Fibroblast of peridontal ligament (primary cell): ENCODE measurements at regions not wholly inside any gene's neighbourhood (a gene's known extent, or its start where the extent isn't known, plus 50 kb on each side); places are given as distances from the start of the nearest gene placed in this dataset.

ENCODE experiments used
- DNase-seq: peaks from one replicate; pipeline ENCODE4 v3.0.0-alpha.2; 2010; ENCODE audit errors: extremely low read depth

DNA sequence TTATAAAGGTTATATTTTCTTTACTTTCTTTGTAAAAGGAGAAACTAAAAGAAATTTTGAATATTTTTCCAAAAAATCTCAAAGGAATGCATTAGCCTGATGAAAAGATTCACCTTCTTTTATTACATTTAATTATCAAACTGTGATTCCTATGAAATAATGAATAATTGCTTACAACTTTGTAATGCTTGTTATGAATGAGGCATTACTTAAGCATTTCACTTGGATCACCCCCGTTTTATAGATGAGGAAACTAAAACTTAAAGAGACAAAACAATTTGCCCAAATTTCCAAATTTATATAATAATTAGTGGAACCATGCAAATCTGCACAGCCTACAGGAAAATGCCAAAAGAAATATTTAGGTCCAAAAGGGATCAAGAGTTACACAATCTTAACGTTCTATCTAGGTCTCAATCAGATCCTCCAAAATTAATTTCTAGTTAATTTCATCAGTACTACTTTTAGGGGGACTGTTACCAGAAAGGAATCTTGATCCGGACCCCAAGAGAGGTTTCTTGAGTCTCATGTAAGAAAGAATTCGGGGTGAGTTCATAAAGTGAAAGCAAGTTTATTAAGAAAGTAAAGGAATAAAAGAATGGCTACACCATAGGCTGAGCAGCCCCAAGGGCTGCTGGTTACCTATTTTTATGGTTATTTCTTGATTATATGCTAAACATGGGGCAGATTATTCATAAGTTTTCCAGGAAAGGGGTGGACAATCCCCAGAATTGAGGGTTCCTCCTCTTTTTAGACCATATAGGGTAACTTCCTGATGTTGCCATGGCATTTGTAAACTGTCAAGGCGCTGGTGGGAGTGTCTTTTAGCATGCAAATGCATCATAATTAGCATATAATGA, 288.0 kb downstream of the ADGB start:
- DNase-seq: no peak

DNA sequence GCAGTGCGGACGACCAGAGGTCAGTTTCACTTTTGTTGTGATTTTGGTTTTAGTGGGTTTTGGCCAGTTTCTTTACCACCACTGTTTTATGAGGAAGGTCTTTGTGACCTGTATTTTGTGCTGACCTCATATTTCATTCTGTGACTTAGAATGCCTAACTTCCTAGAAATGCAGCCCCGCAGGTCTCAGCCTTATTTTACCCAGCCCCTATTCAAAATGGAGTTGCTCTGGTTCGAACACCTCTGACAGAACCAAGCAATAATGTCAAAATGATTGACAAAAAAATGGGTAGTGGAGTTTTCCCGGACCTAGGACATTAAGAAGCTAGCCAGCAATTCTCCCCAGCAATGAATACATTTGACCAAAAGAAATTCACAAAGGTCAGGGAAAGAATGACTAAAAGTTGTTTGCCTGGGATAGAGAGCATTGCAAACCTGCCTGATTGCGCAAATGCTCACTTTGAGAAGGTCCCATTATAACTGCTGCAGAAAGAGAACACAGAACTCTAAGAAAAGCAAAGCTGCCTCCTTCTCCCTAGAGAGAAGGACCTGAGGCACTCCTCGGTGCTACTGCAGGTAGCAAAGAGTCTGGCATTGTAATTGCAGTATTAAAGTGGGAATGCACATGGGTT, 288.8 kb downstream of the ADGB start:
- DNase-seq: no peak

DNA sequence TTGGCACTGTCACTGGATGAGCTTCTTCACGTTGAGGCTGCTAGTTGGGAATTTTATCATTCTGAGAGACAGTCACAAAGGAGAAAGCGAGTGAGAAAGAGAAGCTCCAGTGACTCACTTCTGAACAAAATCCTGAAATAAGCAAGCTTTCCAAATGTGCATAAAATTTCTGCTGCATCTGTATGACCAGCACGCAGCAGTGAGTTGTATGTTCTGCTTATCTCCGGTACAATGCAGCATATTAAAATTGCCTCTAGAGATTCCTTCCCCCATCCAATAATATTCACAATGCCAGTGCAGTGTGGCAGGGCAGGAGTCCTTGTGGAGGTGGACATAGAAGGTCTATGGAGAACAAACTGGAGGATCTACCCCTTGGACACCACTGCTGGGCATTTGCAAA, 290.5 kb downstream of the ADGB start:
- DNase-seq: no peak

DNA sequence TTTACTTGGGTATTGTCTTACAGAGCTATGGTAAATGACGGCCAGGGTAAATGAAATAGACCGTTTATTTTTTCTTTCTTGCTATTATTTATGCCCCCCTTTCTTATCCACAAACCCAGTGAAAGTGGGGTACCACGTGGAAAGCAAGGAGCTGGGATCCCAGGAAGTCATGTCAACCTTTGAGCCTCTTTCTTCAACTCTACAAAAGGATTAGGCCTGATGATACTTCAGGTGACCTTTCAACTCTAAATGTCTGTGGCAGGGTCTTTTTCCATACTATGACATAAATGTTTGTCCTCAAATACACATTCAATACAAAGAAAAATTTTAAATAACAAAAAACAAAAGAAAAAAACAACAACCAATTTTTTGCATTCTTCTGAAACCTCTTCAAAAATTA, 291.4 kb downstream of the ADGB start:
- DNase-seq: no peak

DNA sequence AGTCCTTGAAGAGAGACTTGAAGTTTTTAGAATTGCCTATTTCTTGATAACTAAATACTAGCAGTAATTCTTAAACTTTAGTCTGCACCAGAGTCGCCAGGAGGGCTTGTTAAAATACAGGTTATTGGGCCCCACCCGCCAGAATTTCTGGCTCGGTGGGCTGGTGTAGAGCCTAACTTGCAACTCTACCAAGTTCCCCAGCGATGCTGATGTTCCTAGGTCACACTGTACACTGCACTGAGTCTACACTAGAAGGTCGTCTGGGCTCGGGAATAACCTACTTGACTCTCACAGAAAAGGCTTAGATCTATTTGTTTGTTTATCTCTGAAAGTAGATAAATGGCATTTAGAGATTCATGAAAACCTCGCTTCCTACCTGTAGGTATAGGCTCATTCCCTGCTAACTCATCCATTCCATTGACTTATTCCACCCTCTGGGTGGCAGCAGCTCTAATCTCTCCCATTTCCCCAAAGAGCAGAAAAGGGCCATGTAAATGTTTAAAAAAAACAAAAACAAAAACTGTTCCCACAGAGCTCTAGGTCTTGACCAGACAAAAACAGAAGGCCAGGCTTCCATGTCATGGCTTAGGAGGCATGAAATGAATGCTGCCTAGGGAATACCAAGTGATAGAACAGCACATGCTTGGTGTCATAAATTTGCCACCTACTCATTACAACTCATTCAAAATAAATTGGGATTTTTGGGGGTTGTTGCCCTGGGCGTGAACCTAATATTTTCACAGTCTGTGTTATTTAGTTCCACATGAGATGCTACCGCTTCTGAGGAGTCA, 292.1 kb downstream of the ADGB start:
- DNase-seq: no peak

DNA sequence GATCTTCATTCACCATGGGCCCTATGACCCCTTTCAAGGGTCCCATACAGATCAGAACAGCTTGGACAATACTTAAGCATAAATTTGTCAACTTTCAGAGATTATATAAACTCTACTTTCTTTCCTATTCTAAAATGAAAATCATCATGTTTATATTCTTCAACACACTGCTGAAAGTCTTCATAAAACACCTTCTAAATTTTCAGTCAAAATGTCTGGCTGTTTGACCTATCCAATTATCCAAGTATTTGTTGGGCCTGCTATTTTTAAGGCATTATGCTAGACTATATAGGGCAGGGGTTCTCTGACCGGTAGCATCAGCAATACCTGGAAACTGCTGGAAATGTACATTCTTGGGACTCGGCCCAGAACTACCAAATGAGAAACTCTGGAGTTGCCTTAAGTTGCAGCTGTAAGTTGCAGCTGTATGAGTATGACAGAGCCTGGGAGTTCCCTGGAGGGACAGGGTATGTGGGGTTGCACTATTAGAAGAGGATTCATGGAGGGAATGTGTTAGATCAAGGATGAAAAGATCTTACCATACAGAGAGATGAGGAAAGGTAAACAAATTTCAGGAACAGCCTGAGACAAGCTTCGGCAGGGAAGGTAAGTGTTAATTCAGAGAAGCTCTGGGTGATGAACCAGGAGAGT, 293.0 kb downstream of the ADGB start:
- DNase-seq: peak; percentile 54

DNA sequence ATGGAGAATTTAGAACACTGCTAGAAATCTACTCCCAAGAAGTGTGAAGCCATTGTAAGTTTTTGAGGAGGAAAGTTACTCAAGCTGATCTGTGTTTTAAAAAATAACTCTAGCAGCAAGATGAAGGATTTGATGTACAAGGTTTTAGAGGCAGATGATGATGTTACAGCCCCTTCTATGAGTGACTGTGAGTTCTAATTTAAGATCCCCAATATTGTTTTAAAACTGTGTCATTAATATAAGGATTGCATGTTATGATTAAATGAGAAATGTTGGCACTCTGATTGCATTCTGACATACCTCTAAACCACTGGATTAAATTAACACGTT, 293.5 kb downstream of the ADGB start:
- DNase-seq: no peak

DNA sequence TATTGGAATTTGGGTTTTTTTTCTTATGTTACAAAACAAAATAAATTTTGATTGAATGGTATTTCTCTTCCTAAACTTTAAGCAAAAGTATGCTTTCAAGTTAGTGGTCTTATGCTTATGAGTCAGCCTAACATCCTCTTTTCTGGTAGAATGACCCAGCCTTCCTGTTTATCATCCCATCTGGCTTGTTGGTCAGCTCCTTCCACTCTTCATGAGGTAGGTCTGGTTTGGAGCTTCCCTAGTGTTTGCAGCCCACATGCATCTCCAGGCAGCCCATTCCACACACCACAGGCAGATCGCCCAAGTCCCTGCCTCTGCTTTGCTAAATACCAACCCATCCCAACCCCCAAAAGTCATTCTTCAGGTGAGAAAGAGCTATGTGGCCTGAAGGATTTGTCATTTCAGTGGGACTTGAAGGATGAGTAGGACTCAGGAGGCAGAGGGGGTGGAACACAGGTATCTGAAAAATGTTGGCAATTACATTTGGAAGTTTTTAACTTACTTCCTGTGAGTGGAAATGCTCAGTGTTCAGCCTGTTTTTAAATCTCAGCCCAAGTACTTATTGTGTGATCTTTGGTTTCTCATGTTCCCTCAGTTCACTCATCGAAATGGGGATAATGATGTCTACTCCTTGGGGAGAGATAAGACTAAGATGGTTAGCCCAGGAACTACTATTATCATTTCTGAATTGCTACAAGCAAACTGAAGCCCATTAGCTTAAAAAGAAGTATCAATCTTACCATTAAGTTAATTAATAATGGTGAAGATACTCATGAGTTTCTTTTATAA, 294.0 kb downstream of the ADGB start:
- DNase-seq: peak; percentile 88

DNA sequence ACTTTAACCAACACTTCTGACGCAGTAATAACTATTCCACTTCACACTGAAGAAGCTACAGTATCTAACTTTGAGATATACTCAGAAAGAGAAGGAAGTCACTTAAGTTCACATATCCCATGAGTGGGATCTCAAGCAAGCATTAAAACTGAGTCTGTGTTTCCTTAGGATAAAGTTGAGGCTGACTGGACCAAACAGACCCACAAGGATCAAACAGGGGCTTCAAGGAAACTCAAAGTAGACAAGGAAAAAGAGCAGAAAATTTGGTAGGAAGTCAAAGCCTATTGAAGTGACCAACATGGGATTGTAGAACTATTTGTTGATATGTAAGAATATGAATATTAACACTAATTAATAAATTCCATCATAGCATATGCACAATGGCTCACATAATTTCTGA, 294.9 kb downstream of the ADGB start:
- no peak for DNase-seq

DNA sequence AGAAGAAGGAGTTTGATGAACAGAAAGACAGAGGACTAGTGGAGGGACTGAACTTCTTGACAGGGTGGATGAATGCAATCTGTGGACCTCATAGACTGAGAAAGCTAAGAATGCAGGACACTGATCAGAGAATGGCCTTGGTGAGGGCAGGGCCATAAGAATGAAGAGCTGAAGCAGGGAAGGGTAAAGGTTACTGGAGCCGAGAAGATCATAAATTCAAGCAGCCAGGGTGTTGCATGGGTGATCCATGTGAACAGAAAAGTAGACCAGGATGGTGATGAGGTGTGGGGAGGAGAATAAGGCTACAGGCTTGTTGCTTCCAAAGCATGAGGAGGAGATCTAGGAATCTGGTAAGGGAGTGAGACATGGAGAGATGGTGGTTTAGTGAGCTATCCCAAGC, 295.9 kb downstream of the ADGB start:
- no peak for DNase-seq

DNA sequence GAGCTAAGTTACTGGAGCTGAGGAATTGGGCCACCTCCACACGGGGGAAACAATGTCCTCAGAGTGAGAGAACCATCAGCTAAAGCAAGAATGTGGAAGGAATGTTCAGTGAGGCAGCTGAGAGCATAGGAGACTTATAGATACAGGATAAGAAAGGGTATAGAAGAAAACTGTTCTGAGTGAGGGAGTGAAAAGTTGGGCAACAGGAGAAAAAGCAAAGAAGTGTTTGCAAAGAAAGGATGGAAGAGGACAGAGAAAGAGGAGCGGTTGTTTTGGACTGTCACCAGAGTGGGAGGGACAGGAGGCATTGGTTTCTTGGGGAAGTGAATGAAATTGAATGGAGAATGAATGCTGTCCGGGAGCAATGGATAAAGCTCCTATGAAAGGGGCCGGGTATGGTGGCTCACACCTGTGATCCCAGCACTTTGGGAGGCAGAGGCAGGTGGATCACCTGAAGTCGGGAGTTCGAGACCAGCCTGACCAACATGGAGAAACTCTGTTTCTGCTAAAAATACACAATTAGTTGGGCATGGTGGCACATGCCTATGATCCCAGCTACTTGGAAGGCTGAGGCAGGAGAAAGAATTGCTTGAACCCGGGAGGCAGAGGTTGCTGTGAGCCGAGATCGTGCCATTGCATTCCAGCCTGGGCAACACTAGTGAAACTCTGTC, 296.5 kb downstream of the ADGB start:
- DNase-seq: no peak

DNA sequence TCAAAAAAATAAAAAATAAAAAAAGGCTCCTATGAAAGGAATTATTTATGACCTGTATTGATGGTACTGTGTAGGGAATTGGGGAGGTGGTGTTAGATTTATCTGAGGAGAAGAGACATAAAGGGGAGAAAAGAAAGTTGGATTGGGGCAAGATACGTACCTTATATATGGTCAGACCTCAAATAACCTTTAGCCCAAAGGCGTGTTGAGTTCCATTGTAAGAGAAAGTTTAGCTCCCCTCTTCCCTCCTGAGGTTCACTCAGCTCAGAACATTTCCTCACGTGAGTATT, 296.9 kb downstream of the ADGB start:
- no peak for DNase-seq

DNA sequence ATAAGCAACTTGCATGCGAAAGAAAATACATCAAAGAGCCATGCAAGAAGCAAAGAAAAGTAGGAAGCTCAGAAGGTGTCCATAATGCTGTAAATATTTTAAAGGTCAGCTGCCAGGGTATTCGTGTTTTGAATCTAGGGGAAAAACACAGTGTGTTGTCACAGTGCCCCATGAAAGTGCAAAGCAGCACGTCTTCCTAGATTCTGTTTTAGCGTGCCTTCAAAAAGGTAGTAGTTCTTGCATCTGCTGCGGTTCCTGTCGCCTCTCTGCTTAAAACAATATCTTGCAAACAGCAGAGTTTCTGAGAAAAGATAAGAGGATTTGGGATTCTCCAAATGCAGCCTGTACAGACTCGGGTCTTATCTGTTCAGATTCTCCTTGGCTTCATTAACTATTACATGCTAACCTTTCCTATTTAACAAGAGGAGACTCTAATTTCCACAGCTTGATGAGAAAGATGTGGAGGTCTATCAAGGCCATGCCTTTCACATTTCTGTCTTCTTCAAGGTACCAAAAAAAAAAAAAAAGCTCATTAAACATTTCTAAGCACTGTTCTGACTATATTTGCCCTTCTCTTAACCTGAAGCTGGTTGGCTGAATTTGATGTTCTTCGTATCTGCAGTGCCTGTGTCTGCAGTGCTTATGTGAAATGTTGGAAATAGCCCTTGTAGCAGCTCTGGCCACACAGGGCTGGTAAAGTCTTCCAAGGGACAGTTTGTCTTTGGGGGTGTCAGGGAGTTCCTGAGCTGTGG, 297.5 kb downstream of the ADGB start:
- no peak for DNase-seq

DNA sequence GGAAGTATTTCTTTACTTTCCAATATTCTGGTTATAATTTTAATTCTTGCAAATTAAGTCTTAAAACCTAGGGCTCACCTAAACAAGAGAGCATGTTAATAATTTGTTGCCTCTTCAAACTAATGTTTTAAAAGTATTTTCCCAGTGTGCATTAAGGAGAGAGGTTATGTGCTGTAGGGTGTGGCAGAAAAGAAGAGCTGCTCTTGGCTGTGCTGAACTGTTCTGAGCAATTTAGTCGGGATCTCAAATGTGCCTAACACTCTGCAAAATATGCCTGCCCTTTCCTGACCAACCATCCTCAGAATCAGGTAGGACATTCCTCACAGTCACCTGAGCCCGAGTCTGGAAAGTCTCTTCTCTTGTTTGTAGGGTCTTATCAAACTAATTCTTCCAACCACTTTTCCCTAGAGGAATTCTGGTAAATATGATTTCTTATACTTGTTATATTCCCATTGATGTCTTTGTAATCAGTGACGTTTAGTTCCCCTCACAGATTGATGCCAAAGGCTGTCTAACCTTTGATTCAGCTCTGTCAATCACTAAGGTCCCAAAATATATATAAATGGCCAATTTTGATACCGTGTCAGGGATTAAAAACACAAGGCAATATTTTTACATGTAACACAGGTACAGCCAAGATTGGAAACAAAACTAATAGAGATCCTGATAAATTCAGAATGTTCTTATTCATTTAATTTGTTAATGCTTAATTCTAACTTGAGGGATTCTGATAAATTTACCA, 298.4 kb downstream of the ADGB start:
- DNase-seq: no peak

DNA sequence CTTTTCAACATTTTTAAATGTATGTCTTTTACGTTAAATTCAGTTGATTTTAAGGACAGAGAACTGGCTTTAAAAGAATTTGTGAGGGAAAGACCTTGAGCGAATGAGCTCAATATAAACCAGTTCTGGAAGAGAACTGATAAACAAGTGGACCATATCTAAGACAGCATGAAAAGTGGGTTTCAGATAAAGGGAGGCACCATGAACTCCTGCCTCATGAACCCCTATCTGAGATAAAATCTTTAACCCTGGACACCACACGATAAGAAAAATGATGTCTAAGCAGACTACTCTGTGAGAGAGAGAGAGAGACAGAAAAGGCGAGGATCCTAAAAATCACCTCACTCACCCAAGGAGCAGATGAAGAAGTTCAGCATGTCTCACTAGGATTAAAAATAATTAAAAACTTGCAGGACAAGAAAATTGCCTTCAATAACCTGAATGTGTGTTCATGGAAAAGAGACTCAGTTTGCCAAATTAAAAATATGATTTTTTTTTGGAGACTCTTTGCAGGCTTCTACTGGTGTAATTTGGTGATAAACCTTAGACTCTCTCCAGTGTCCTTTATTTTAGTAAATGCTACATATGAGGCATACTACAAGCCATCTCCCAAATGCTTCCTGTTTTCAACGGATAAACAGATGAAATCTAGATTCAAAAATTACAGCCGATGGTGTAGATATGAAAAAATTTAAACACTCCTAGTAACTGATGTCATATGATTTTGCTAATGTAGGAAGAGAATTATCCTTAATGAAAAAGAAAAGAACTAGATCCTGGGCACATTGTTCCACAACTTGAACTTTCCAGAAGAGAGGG, 299.5 kb downstream of the ADGB start:
- no peak for DNase-seq

DNA sequence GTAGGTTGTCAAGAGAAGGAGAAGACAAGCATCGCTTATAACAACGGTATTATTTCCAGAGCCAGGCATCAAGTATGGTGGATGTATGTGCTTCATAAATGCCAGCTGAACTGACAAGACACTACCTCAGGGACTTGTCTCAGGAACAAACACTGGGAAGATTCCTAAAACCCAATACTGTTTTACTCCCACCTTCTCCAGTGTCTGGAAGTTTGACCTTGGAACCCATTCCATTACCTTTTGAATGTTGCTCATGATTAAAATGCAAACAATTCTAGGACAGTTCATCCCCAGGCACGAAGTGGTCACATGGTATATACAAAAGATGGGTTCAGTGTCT, 300.1 kb downstream of the ADGB start:
- no peak for DNase-seq

DNA sequence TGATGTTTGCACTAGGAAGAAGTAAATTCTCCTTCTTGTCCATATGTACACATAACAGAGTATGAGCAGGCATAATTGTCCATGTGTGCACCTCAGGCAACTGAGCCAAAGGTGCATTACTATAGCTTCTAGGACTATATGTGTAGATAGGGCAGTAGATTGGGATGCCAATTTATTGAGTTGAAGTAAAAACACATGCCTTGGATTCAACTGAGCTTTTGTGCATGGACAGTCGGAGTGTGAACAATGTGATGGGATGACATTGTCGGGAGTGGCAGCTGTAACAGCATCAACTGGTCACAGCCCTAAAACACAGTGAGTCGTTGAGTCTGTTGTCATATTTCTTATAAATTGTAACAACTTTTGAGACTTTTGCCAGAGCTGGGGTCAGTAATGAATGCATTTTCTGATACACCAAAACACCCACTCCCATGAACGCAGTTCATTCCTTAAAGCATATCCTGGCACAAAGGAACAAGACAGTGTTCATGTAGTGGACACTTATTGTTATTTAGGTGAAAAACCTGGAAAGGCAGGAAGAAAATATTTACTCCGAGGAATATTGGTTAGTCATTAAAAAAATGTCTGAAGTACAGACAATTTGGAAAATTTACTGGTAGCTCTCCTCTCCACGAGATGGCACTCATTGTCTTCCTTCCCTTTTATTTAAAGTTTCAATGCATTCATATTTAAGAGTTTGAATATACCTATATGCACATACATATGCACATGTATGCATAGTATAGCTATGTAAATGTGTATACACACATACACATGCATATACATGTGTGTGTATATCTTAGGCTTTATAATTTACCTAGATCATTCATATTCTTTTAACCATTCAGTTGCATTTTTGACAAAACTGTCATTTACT, 302.0 kb upstream of the STXBP5 start:
- peak; percentile 68 for DNase-seq

DNA sequence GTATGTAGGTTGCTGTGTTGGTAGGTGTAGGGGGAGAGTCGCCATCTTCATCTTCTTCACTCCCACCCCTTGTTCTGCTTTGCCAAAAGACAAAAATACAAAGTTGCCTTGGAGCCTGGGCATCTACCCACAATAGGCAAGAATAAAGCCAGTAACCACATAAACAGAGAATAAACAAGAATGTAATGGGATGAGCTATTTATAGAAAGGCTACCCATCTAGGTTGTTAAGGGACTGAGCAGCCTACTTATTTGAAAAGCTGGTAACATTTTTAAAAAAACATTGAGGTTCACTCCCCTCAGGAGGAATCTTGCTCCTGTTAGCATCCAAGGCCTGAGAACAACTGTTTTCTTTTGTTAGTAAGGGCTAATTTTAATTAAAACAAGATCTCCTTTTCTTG, 301.4 kb upstream of the STXBP5 start:
- peak; percentile 73 for DNase-seq
